Lung (tissue), 11 donors: ENCODE measurements at regions not wholly inside any gene's neighbourhood (a gene's known extent, or its start where the extent isn't known, plus 50 kb on each side); places are given as distances from the start of the nearest gene placed in this dataset.

Experiments used
- ATAC-seq: fragments of 200-7000 bp; cut with Tn5 transposase; one replicate; pipeline ENCODE4 v1.9.1; 2020; ENCODE audit warnings: moderate number of reproducible peaks; ENCODE audit not compliant: insufficient read depth, low FRiP score
- DNase-seq, 3 donors: peaks; one replicate each; pipeline ENCODE4 v3.0.0-alpha.2; 2013 to 2017
- H3K27ac ChIP-seq, 2 donors: one replicate each; pipeline ENCODE4 v1.5.1; 2013; ENCODE audit warnings: mild to moderate bottlenecking in 2 of 2, moderate library complexity in 2 of 2, control low read depth in 1 of 2, inconsistent platforms in 1 of 2, low read depth in 1 of 2, low read length in 1 of 2
- H3K27me3 ChIP-seq, 3 donors: one replicate each; pipeline ENCODE4 v1.5.1; 2013; ENCODE audit warnings: low read length in 2 of 3; ENCODE audit not compliant: control insufficient read depth in 3 of 3, insufficient read depth in 3 of 3
- H3K36me3 ChIP-seq, 4 donors: one replicate each; pipeline ENCODE4 v1.5.1; 2013; ENCODE audit warnings: low read length in 4 of 4, mild to moderate bottlenecking in 1 of 4, moderate library complexity in 1 of 4; ENCODE audit not compliant: control insufficient read depth in 4 of 4, insufficient read depth in 4 of 4
- H3K4me1 ChIP-seq, 5 donors: one replicate each; pipeline ENCODE4 v1.5.1; 2013; ENCODE audit warnings: low read length in 5 of 5, mild to moderate bottlenecking in 2 of 5, moderate library complexity in 1 of 5; ENCODE audit not compliant: control insufficient read depth in 5 of 5, insufficient read depth in 5 of 5
- H3K4me3 ChIP-seq: one replicate; pipeline ENCODE4 v1.5.1; 2013; ENCODE audit warnings: mild to moderate bottlenecking, control low read depth, moderate library complexity
- H3K9ac ChIP-seq, 2 donors: one replicate each; pipeline ENCODE4 v1.5.1; 2013; ENCODE audit warnings: low read length in 2 of 2, control low read depth in 1 of 2; ENCODE audit not compliant: insufficient read depth in 1 of 2
- H3K9me3 ChIP-seq, 4 donors: one replicate each; pipeline ENCODE4 v1.5.1; 2013; ENCODE audit warnings: low read length in 3 of 4, mild to moderate bottlenecking in 1 of 4, moderate library complexity in 1 of 4; ENCODE audit not compliant: control insufficient read depth in 4 of 4, insufficient read depth in 3 of 4
- WGBS, 2 donors: extraction: QIAGEN DNeasy Blood & Tissue Kit; methylation state at CpG; one replicate each; pipeline ENCODE4 v1.1.7; 2013; 5-methylcytosine and 5-hydroxymethylcytosine counted together
- TF ChIP-seq, protein P1 (sequence below): IDR thresholded peaks from 2 replicates; pipeline ENCODE4 v1.5.1; 2012; ENCODE audit warnings: mild to moderate bottlenecking; ENCODE audit errors: control extremely low read depth, extremely low read depth
- donor health status: control.
- donor health status: control.
- donor health status: Bipolar disorder and iron deficiency.
- donor health status: healthy.
- donor health status: DM: yes; HTN: yes; CAD: no.

DNA sequence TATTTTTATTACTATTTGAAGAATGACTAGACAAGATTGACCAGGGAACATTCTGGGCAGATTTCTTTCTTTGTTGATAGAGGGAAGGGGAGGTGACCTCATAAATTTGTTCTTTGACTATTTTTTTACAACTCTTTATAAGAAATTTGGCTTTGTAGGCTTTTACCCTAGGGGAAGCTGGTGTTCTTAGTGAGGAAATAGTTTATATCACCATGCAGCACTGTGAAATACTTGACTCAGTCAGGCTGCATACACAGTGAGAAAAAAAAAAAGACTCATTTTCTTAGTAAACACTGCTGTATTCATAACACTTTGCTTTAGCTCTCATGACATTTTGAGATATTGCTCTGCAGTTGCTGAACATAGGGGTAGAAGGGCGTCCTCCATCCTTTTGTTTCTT is 336.6 kb upstream of the PIK3R1 start:
- WGBS, 2 donors: 78 to 88% methylated on average over 1 of the region's 1 CpG
- DNase-seq (no peak), ATAC-seq (no peak)
- TF ChIP-seq, protein P1, sequence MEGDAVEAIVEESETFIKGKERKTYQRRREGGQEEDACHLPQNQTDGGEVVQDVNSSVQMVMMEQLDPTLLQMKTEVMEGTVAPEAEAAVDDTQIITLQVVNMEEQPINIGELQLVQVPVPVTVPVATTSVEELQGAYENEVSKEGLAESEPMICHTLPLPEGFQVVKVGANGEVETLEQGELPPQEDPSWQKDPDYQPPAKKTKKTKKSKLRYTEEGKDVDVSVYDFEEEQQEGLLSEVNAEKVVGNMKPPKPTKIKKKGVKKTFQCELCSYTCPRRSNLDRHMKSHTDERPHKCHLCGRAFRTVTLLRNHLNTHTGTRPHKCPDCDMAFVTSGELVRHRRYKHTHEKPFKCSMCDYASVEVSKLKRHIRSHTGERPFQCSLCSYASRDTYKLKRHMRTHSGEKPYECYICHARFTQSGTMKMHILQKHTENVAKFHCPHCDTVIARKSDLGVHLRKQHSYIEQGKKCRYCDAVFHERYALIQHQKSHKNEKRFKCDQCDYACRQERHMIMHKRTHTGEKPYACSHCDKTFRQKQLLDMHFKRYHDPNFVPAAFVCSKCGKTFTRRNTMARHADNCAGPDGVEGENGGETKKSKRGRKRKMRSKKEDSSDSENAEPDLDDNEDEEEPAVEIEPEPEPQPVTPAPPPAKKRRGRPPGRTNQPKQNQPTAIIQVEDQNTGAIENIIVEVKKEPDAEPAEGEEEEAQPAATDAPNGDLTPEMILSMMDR: no peak
- no peak overlapping the region for H3K27ac ChIP-seq
- H3K27me3 ChIP-seq: no peaks in the 10 kb centered on the region
- H3K4me3 ChIP-seq: no peak overlapping the region
- H3K36me3 ChIP-seq: no peaks in the 10 kb centered on the region
- peaks cover 0 to 5% (median 0%) of the 10 kb centered on the region in 5 donors for H3K4me1 ChIP-seq
- no peaks in the 10 kb centered on the region for H3K9me3 ChIP-seq
- no peak overlapping the region for H3K9ac ChIP-seq

DNA sequence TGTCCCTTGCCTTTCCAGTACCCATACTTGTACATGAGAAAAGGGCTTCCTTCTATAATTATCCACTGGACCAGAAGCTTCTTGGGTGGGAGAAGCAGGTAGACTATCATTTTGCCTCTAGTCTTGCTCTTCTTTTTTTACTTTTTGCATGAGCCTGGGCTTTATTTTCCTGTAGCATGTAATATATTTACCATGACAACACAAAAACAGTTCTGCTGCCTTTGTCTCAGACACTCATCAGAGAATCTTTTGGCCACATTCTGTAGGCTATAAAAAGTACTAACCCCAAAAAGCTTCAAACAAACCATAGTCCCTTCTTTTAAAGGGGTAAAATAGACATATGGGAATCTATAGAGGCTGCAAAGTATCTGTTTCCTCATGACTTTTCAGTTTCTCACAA is 339.2 kb upstream of the PIK3R1 start:
- TF ChIP-seq, protein P1: no peak
- Histone ChIP-seq H3K4me1 (peaks cover 0 to 5% (median 2%) of the 10 kb centered on the region in 5 donors), H3K4me3 (no peak overlapping the region), H3K27ac (no peak overlapping the region), H3K9ac (no peak overlapping the region), H3K27me3 (no peaks in the 10 kb centered on the region), H3K9me3 (no peaks in the 10 kb centered on the region), H3K36me3 (no peaks in the 10 kb centered on the region)
- ATAC-seq (no peak), DNase-seq (no peak)

DNA sequence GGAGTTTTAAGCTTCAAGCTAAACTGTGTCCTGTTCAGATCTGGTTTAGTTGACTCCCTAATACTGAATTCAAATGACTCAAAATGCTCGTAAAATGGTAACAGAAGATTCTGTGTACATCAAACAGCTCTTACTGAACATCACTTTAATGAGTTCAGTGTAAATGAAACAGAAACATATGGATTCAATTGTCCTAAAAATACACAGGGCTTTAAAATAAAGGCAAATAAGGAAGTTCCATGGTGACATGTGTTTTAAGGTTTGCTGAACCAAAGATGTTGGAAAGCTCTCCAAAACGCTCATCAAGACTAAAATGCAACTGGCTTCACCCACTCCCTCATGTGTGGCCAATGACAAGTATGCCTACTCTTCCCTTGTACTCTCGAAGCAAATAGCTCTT is 340.0 kb upstream of the PIK3R1 start:
- WGBS, 2 donors: 95 to 96% methylated on average over 3 of the region's 3 CpGs
- DNase-seq: no peak

DNA sequence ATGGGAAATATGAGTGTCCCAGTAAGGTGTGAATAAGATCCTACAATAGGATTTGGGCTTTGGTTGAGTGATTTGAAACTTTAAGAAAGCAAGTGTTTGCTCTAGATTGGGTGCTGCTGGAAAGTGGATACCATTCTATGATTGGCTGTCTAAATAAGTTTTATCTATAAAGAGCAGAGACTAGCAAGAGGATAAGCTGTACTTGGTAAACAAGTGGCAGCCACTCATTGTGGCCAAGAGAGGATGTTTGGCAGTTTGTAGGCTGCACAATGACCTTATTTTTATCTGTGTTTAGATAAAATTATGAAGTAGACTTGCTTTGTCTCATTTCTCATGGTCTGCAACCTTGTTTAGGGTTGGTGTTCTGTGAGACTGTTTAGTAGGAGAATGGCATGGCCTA is 341.6 kb upstream of the PIK3R1 start:
- TF ChIP-seq, protein P1: no peak
- H3K27me3 ChIP-seq: no peaks in the 10 kb centered on the region
- peaks cover 0 to 5% (median 2%) of the 10 kb centered on the region in 5 donors for H3K4me1 ChIP-seq
- no peak overlapping the region for H3K4me3 ChIP-seq
- H3K9me3 ChIP-seq: no peaks in the 10 kb centered on the region
- H3K27ac ChIP-seq: no peak overlapping the region
- no peak overlapping the region for H3K9ac ChIP-seq
- DNase-seq (no peak), ATAC-seq (no peak)
- no peaks in the 10 kb centered on the region for H3K36me3 ChIP-seq

More for the DNA sequence above, 340.0 kb upstream of the PIK3R1 start:
- TF ChIP-seq, protein P1: no peak
- no peaks in the 10 kb centered on the region for H3K9me3 ChIP-seq
- ATAC-seq: no peak
- peaks cover 0 to 5% (median 2%) of the 10 kb centered on the region in 5 donors for H3K4me1 ChIP-seq
- no peak overlapping the region for H3K4me3 ChIP-seq
- H3K36me3 ChIP-seq: no peaks in the 10 kb centered on the region
- no peaks in the 10 kb centered on the region for H3K27me3 ChIP-seq
- H3K9ac ChIP-seq: no peak overlapping the region
- no peak overlapping the region for H3K27ac ChIP-seq
